HEK293 (cell line): ENCODE measurements at regions not wholly inside any gene's neighbourhood (a gene's known extent, or its start where the extent isn't known, plus 50 kb on each side); places are given as distances from the start of the nearest gene placed in this dataset.

ENCODE experiments used
- CTCF ChIA-PET: fragments of 350-600 bp; formaldehyde crosslinking; extraction: SDS; loops from one replicate; lab custom pipeline; 2021; ENCODE audit warnings: antibody characterized with exemption; lab: Yijun Ruan, JAX
- POLR2A ChIA-PET: fragments of 300-600 bp; formaldehyde crosslinking; extraction: SDS; loops from one replicate; lab custom pipeline; 2020; ENCODE audit warnings: antibody characterized with exemption, inconsistent platforms; lab: Yijun Ruan, JAX
- H3K27ac ChIP-seq: fragments of 200-500 bp; sonication (Bioruptor generic); 2 replicates; pipeline ENCODE4 v1.5.1; 2014; ENCODE audit warnings: low read depth, low read length, control low read depth, inconsistent platforms; ENCODE audit errors: extremely low read depth
- H3K36me3 ChIP-seq, 2 experiments: fragments of 200-500 bp in 1 of 2; sonication (Bioruptor generic) in 1 of 2; 1 replicate in 1 of 2; 2 replicates in 1 of 2; pipeline ENCODE4 v1.5.1; 2014 to 2017; ENCODE audit warnings: inconsistent platforms in 2 of 2, low read length in 2 of 2; ENCODE audit not compliant: control insufficient read depth in 2 of 2, insufficient read depth in 1 of 2
- H3K4me1 ChIP-seq: fragments of 200-500 bp; sonication (Bioruptor generic); 2 replicates; pipeline ENCODE4 v1.5.1; 2014; ENCODE audit warnings: mild to moderate bottlenecking, low read length, inconsistent platforms; ENCODE audit not compliant: control insufficient read depth, insufficient read depth
- H3K4me3 ChIP-seq: 2 replicates; pipeline ENCODE4 v1.5.1; 2011; ENCODE audit warnings: low read depth, mild to moderate bottlenecking, control low read depth, low read length, moderate library complexity
- H3K9me3 ChIP-seq: fragments of 200-500 bp; sonication (Bioruptor generic); 2 replicates; pipeline ENCODE4 v1.5.1; 2014; ENCODE audit warnings: low read depth, low read length, inconsistent platforms; ENCODE audit not compliant: control insufficient read depth, insufficient read depth
- GLI4 ChIP-seq: fragments of 450-650 bp; formaldehyde crosslinking; IDR thresholded peaks from 2 replicates; pipeline ENCODE4 v1.5.1; 2016; ENCODE audit warnings: missing biosample characterization, missing genetic modification characterization
- HOXA7 ChIP-seq: sonication (generic); formaldehyde crosslinking; IDR thresholded peaks from 2 replicates; pipeline ENCODE4 v1.8.1; 2022; ENCODE audit warnings: missing genetic modification reagents, borderline replicate concordance
- KLF1 ChIP-seq: fragments of 450-650 bp; formaldehyde crosslinking; IDR thresholded peaks from 2 replicates; pipeline ENCODE4 v1.5.1; 2016; ENCODE audit warnings: missing biosample characterization, missing genetic modification characterization
- MEIS1 ChIP-seq: sonication (generic); formaldehyde crosslinking; IDR thresholded peaks from 2 replicates; pipeline ENCODE4 v1.8.1; 2022; ENCODE audit warnings: missing genetic modification reagents, mild to moderate bottlenecking, borderline replicate concordance
- PRDM1 ChIP-seq: fragments of 450-650 bp; formaldehyde crosslinking; IDR thresholded peaks from 2 replicates; pipeline ENCODE4; 2016; ENCODE audit warnings: missing biosample characterization, missing genetic modification characterization
- ZBTB1 ChIP-seq: fragments of 450-650 bp; formaldehyde crosslinking; IDR thresholded peaks from 2 replicates; pipeline ENCODE4 v1.5.1; 2016; ENCODE audit warnings: missing biosample characterization, missing genetic modification characterization
- ZBTB21 ChIP-seq: fragments of 450-650 bp; formaldehyde crosslinking; IDR thresholded peaks from 2 replicates; pipeline ENCODE4 v1.5.1; 2017; ENCODE audit warnings: missing biosample characterization, missing genetic modification characterization
- ZBTB48 ChIP-seq: fragments of 450-650 bp; formaldehyde crosslinking; IDR thresholded peaks from 2 replicates; pipeline ENCODE4 v1.5.1; 2016; ENCODE audit warnings: missing biosample characterization, missing genetic modification characterization
- ZFHX2 ChIP-seq: fragments of 450-650 bp; formaldehyde crosslinking; conservative IDR thresholded peaks from 2 replicates; pipeline ENCODE4 v1.5.1; 2016; ENCODE audit warnings: missing biosample characterization, missing genetic modification characterization
- ZNF221 ChIP-seq: fragments of 450-650 bp; formaldehyde crosslinking; IDR thresholded peaks from 2 replicates; pipeline ENCODE4 v1.5.1; 2017; ENCODE audit warnings: missing biosample characterization, missing genetic modification characterization, borderline replicate concordance
- ZNF624 ChIP-seq: fragments of 450-650 bp; formaldehyde crosslinking; IDR thresholded peaks from 2 replicates; pipeline ENCODE4 v1.5.1; 2017; ENCODE audit warnings: missing biosample characterization, missing genetic modification characterization
- ZNF654 ChIP-seq: fragments of 450-650 bp; formaldehyde crosslinking; IDR thresholded peaks from 2 replicates; pipeline ENCODE4 v1.5.1; 2016; ENCODE audit warnings: low read depth, missing biosample characterization, missing genetic modification characterization
- ZNF768 ChIP-seq: fragments of 450-650 bp; formaldehyde crosslinking; IDR thresholded peaks from 2 replicates; pipeline ENCODE4 v1.5.1; 2018; ENCODE audit warnings: missing biosample characterization, mild to moderate bottlenecking, missing genetic modification characterization
- ZNF791 ChIP-seq: fragments of 450-650 bp; formaldehyde crosslinking; IDR thresholded peaks from 2 replicates; pipeline ENCODE4 v1.5.1; 2016; ENCODE audit warnings: missing biosample characterization, missing genetic modification characterization
- ZNF843 ChIP-seq: fragments of 450-650 bp; formaldehyde crosslinking; IDR thresholded peaks from 2 replicates; pipeline ENCODE4 v1.5.1; 2016; ENCODE audit warnings: missing biosample characterization, missing genetic modification characterization
- ZXDB ChIP-seq: fragments of 450-650 bp; formaldehyde crosslinking; IDR thresholded peaks from 2 replicates; pipeline ENCODE4 v1.5.1; 2016; ENCODE audit warnings: missing biosample characterization, missing genetic modification characterization
- TF ChIP-seq, protein P1 (sequence below): fragments of 450-650 bp; formaldehyde crosslinking; IDR thresholded peaks from 2 replicates; pipeline ENCODE4 v1.5.1; 2017; ENCODE audit warnings: missing biosample characterization, missing genetic modification characterization
- TF ChIP-seq, protein P2 (sequence below): fragments of 450-650 bp; formaldehyde crosslinking; IDR thresholded peaks from 2 replicates; pipeline ENCODE4 v1.5.1; 2016; ENCODE audit warnings: missing biosample characterization, missing genetic modification characterization
- TF ChIP-seq, protein P3 (sequence below): fragments of 450-650 bp; formaldehyde crosslinking; IDR thresholded peaks from 2 replicates; pipeline ENCODE4 v1.5.1; 2016; ENCODE audit warnings: missing biosample characterization, missing genetic modification characterization, borderline replicate concordance
- TF ChIP-seq, protein P4 (sequence below): sonication (generic); formaldehyde crosslinking; IDR thresholded peaks from 2 replicates; pipeline ENCODE4 v1.8.1; 2022; ENCODE audit warnings: mild to moderate bottlenecking, moderate library complexity, missing genetic modification reagents

DNA sequence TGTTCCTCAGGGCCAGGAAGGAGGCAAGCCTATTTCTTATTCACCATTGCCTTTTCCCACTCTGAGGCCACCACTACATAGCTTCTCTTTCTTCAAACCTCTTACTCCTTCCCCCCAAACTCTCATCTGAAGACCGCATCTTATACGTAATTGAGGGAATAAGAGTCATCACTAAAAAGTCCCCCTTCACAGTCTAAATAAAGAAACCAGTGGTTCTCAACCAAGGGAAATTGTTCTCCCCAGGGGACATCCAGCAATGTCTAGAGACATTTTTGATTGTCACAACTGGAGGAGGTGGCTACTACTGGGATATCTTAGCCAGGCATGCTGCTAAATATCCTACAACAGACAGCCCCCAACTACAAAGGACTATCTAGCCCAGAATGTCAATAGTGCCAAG is 327.6 kb upstream of the CNR1 start:
- CTCF ChIA-PET: interaction anchor here (0.6 to 2.3 kb wide), 8 partner anchors 11 to 564 kb away, joined by 3 to 21 read pairs (median 4); no protein-coding TSS in a partner anchor
- no peak for TF ChIP-seq PRDM1 (tag by site-specific recombination)
- TF ChIP-seq ZNF843 (tag by site-specific recombination): no peak
- TF ChIP-seq ZFHX2 (tag by site-specific recombination): no peak
- TF ChIP-seq ZXDB (tag by site-specific recombination): no peak
- no peak for TF ChIP-seq ZNF768 (tag by site-specific recombination)
- TF ChIP-seq ZNF221 (tag by site-specific recombination): no peak
- TF ChIP-seq, protein P1, sequence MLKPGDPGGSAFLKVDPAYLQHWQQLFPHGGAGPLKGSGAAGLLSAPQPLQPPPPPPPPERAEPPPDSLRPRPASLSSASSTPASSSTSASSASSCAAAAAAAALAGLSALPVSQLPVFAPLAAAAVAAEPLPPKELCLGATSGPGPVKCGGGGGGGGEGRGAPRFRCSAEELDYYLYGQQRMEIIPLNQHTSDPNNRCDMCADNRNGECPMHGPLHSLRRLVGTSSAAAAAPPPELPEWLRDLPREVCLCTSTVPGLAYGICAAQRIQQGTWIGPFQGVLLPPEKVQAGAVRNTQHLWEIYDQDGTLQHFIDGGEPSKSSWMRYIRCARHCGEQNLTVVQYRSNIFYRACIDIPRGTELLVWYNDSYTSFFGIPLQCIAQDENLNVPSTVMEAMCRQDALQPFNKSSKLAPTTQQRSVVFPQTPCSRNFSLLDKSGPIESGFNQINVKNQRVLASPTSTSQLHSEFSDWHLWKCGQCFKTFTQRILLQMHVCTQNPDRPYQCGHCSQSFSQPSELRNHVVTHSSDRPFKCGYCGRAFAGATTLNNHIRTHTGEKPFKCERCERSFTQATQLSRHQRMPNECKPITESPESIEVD (tag by site-specific recombination): no peak
- no peak for TF ChIP-seq GLI4 (tag by site-specific recombination)
- TF ChIP-seq HOXA7 (CRISPR knock-in tag): no peak
- no peak for TF ChIP-seq ZNF624 (tag by site-specific recombination)
- TF ChIP-seq, protein P2, sequence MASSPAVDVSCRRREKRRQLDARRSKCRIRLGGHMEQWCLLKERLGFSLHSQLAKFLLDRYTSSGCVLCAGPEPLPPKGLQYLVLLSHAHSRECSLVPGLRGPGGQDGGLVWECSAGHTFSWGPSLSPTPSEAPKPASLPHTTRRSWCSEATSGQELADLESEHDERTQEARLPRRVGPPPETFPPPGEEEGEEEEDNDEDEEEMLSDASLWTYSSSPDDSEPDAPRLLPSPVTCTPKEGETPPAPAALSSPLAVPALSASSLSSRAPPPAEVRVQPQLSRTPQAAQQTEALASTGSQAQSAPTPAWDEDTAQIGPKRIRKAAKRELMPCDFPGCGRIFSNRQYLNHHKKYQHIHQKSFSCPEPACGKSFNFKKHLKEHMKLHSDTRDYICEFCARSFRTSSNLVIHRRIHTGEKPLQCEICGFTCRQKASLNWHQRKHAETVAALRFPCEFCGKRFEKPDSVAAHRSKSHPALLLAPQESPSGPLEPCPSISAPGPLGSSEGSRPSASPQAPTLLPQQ (tag by site-specific recombination): no peak
- no peak for TF ChIP-seq ZBTB1
- TF ChIP-seq, protein P3, sequence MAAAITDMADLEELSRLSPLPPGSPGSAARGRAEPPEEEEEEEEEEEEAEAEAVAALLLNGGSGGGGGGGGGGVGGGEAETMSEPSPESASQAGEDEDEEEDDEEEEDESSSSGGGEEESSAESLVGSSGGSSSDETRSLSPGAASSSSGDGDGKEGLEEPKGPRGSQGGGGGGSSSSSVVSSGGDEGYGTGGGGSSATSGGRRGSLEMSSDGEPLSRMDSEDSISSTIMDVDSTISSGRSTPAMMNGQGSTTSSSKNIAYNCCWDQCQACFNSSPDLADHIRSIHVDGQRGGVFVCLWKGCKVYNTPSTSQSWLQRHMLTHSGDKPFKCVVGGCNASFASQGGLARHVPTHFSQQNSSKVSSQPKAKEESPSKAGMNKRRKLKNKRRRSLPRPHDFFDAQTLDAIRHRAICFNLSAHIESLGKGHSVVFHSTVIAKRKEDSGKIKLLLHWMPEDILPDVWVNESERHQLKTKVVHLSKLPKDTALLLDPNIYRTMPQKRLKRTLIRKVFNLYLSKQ (tag by site-specific recombination): no peak
- TF ChIP-seq KLF1: no peak
- TF ChIP-seq, protein P4, sequence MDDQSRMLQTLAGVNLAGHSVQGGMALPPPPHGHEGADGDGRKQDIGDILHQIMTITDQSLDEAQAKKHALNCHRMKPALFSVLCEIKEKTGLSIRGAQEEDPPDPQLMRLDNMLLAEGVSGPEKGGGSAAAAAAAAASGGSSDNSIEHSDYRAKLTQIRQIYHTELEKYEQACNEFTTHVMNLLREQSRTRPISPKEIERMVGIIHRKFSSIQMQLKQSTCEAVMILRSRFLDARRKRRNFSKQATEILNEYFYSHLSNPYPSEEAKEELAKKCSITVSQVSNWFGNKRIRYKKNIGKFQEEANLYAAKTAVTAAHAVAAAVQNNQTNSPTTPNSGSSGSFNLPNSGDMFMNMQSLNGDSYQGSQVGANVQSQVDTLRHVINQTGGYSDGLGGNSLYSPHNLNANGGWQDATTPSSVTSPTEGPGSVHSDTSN (CRISPR knock-in tag): no peak
- TF ChIP-seq MEIS1 (CRISPR knock-in tag): no peak
- TF ChIP-seq ZBTB21: no peak
- no peak for TF ChIP-seq ZBTB48 (tag by site-specific recombination)
- H3K36me3 ChIP-seq: no peaks in the 10 kb centered on the region
- no peaks in the 10 kb centered on the region for H3K4me1 ChIP-seq
- no peak overlapping the region for H3K27ac ChIP-seq
- no peak overlapping the region for H3K4me3 ChIP-seq
- H3K9me3 ChIP-seq: no peaks in the 10 kb centered on the region; the same call in 1 of the 2 replicates
- POLR2A ChIA-PET: no interaction called here

DNA sequence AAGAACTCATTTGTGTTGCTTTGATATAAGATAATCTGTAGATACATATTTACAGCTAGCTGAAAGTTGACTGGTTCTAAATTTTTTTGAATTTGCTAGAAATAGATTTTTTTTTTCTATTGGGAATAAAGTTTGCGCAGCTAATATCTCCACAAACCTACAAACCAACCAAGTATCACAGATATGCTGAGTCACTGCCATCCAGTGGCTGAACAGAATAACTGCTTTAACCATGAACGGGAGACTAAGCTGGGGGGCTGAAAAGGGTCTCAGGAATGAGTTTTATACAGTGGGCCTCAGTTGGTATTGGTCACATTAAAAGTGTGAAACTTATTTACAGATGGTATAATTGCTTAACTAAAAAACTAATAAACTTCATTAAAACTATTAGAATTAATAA is 326.7 kb upstream of the CNR1 start:
- CTCF ChIA-PET: interaction anchor here (0.6 to 2.3 kb wide), 26 partner anchors 11 to 1430 kb away, joined by 3 to 21 read pairs (median 3); no protein-coding TSS in a partner anchor
- Histone ChIP-seq H3K4me1 (no peaks in the 10 kb centered on the region), H3K9me3 (no peaks in the 10 kb centered on the region), H3K27ac (no peak overlapping the region), H3K4me3 (no peak overlapping the region), H3K36me3 (no peaks in the 10 kb centered on the region)
- POLR2A ChIA-PET: interaction anchor here (0.6 kb wide), 1 partner anchor 559 kb away, joined by 4 read pairs; no protein-coding TSS in a partner anchor
- TF ChIP-seq ZNF654: 0 out of 2 replicates have a peak, but pooled peaks have one; percentile 31
- TF ChIP-seq ZNF791 (tag by site-specific recombination): no peak
- TF ChIP-seq, all 188 proteins: peak for 1
